ENCODE measurements at regions not wholly inside any gene's neighbourhood (a gene's known extent, or its start where the extent isn't known, plus 50 kb on each side); places are given as distances from the start of the nearest gene placed in this dataset.

DNA sequence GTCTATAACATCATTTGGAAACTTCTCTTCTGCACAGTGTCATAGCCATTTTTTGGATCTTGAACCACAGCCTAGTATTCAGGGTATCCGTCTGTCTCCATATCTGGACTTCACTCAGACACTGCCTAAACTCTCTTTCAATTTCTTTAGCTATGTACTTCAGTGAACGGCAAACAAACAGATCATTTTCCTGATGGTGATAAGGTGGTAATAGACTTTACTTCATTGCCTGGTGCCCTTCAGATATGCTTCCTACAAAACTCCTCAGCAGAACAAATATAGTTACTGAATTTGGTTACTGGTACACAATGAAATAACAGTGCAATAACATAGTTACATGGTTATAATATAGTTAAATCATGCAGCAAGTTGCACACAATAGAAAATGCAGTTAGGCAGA lies 348.2 kb downstream of the ZSWIM6 start:
- Mint-ChIP-seq H3K27me3 (peaks cover 13% of the 10 kb centered on the region), H3K36me3 (no peaks in the 10 kb centered on the region), H3K4me1 (ENCODE audit: low read depth) (no peaks in the 10 kb centered on the region), H3K4me3 (no peak overlapping the region), H3K27ac (no peak overlapping the region), H3K9me3 (ENCODE audit: low read depth) (no peaks in the 10 kb centered on the region)

DNA sequence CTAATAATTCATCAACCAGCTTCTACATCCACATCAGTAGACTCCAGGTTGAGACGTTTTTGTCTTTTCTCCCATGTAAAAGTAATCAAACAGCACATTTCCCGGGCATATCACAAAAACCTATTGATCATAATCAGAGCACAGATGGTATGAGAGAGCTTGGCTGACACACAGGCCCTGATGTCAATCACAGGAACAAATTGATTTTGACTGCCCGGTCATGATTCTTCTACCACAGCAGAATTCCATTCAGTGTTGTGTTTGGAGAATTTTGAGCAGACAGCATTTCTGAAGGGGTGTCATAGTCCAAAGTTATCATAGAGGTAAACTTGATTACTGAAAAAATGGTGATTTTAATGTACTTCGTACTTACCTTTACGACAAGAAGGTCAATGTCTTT lies 351.1 kb downstream of the ZSWIM6 start:
- Mint-ChIP-seq H3K4me3 (no peak overlapping the region), H3K9me3 (ENCODE audit: low read depth) (no peaks in the 10 kb centered on the region), H3K36me3 (no peaks in the 10 kb centered on the region), H3K27me3 (peaks cover 24% of the 10 kb centered on the region), H3K27ac (no peak overlapping the region), H3K4me1 (ENCODE audit: low read depth) (no peaks in the 10 kb centered on the region)

DNA sequence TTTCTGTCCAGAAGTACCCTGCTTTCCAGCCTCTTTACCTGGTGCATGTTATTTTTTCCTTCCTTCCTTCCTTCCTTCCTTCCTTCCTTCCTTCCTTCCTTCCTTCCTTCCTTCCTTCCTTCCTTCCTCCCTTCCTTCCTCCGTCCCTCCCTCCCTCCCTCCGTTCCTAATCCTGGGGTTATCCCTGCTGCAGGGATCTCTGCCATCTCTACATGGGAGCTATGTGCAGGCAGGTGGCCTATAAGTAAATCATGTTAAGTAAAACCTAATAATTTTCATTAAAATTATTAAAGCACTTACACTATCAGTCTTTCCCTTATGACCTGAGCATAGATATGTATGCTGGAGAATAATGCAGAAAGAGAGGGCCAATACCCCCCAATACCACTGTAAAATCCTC lies 351.9 kb downstream of the ZSWIM6 start:
- no peaks in the 10 kb centered on the region for H3K4me1 Mint-ChIP-seq (ENCODE audit: low read depth)
- no peaks in the 10 kb centered on the region for H3K9me3 Mint-ChIP-seq (ENCODE audit: low read depth)
- no peak overlapping the region for H3K27ac Mint-ChIP-seq

DNA sequence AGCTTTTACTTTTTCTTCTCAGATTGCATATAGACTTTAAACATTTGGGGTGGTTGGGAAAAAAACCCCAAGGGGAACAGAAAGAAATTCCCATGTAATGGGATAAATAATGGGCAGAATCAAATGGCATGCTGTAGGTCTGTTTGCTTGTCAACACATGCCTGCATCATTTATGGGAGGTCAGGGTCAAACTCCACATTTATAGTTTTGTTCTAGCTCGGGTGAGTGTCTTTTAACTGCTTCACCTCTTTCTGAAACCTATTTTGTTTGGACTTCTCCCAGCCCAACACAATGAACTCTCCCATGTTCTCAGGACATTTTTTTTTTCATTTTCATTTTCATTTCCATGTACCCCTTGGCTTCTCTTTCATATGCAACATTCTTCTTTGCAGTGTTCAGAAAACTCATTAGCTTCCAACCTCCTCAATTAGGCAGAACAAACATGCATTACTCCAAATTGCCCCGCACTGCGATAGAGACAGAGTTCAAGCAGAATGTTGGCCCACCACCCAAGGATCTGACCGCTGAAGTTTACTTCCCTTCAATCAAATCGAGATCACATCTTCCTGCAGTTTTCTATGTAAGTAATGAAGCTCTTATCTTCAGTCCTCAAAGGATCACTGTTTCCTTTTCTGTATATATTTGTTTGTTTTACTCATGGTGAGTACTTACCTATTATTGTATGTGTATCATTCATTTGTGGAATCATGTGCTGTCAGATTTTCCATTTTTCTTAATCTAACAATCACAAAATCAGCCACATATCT lies 354.6 kb downstream of the ZSWIM6 start:
- no peak overlapping the region for H3K4me3 Mint-ChIP-seq
- H3K27me3 Mint-ChIP-seq = peaks cover 21% of the 10 kb centered on the region
- H3K27ac Mint-ChIP-seq = no peak overlapping the region
- no peaks in the 10 kb centered on the region for H3K4me1 Mint-ChIP-seq (ENCODE audit: low read depth)
- H3K36me3 Mint-ChIP-seq = no peaks in the 10 kb centered on the region
- H3K9me3 Mint-ChIP-seq (ENCODE audit: low read depth) = no peaks in the 10 kb centered on the region

More for the DNA sequence above, 351.9 kb downstream of the ZSWIM6 start:
- Mint-ChIP-seq H3K27me3 (peaks cover 24% of the 10 kb centered on the region), H3K36me3 (no peaks in the 10 kb centered on the region), H3K4me3 (no peak overlapping the region)

DNA sequence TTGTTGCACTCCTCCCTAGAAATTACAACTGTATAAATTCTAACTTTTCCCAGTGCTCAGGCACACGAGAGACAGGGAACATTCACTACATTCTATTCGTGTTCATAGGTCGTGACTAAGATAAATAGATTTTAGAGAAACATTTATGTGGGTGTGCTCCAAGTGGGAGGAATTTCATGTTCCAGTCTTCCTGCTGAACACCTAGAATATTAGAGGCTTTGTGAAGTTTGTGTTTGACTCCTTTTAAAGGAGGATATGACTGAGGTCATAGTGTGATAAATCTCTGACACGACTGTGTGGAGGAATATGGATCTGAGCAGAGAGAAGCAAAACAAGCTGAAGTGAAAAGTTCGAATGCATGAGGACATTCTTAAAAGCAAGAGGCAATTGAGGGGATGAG lies 355.3 kb downstream of the ZSWIM6 start:
- Mint-ChIP-seq H3K4me3 (no peak overlapping the region), H3K27ac (no peak overlapping the region), H3K36me3 (no peaks in the 10 kb centered on the region), H3K27me3 (peaks cover 23% of the 10 kb centered on the region), H3K4me1 (ENCODE audit: low read depth) (no peaks in the 10 kb centered on the region), H3K9me3 (ENCODE audit: low read depth) (no peaks in the 10 kb centered on the region)

DNA sequence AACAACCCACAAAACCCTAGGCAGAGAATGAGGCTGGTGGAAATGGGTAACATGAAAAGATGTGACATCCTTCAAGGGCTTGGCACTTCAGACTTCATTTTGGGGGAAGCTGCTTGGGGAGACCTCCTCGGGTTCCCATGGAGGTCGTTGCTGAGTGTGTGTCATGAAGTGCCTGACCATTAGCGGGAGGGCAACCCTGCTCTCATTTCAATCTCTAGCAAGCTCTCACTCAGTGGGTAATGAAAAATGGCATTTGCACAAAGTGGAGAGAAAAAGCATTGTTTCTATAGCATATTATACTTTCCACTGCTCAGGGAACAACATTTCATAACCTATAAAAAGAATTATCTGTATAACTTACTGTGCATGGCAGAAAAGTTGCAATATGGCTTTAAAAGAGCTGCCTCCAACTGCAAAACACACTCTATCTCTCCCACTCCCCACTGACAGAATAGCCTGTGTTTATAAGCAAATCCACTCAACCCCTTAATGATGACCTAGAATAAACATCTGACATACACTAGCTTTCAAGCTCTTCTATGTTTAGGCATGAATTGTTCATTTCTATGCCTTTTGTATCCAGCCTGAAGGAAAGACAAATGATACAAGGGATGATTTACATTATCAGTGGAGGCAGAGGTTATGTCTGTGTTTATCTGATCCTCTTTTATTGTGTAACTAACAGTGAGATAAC lies 357.2 kb downstream of the ZSWIM6 start:
- no peak overlapping the region for H3K27ac Mint-ChIP-seq
- H3K4me1 Mint-ChIP-seq (ENCODE audit: low read depth) = no peaks in the 10 kb centered on the region
- no peaks in the 10 kb centered on the region for H3K36me3 Mint-ChIP-seq
- H3K27me3 Mint-ChIP-seq = peaks cover 23% of the 10 kb centered on the region
- H3K9me3 Mint-ChIP-seq (ENCODE audit: low read depth) = no peaks in the 10 kb centered on the region
- H3K4me3 Mint-ChIP-seq = no peak overlapping the region

DNA sequence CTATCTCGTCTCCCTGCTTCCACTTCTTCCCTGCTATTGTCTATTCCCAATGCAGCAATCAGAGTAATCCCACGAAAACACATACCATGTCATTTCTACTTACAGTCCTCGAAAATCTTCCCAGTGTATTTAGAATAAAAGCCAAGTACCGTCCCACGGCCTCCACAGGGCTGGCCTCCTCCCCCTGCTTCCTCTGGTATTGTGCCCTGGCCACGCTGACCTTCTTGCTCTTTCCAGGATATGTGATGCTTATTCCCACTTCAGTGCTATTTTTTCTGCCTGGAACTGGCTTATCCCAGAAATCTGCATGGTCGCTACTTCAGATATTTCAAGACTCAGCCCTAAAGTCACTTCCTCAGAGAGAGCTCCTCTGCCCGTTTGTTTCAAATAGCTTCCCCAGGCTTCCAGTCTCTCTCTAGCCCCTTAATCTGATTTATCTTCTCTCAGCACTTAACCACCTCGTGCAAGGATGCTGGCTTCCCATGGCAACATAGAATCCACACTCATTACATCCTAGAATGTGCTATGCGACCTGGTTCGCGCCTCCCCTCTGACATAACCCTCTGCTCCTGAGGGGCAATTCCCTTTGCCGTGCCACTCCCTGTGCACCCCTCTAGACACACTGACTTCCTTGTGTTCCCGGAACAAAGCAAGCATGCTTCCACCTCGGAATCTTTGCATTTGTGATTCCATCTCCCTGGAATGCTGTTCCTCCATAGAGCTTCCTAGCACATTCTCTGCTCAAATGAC lies 365.9 kb downstream of the ZSWIM6 start:
- Mint-ChIP-seq H3K9me3 (ENCODE audit: low read depth) (no peaks in the 10 kb centered on the region), H3K27ac (no peak overlapping the region), H3K27me3 (peaks cover 4% of the 10 kb centered on the region), H3K4me1 (ENCODE audit: low read depth) (no peaks in the 10 kb centered on the region), H3K36me3 (no peaks in the 10 kb centered on the region), H3K4me3 (no peak overlapping the region)

DNA sequence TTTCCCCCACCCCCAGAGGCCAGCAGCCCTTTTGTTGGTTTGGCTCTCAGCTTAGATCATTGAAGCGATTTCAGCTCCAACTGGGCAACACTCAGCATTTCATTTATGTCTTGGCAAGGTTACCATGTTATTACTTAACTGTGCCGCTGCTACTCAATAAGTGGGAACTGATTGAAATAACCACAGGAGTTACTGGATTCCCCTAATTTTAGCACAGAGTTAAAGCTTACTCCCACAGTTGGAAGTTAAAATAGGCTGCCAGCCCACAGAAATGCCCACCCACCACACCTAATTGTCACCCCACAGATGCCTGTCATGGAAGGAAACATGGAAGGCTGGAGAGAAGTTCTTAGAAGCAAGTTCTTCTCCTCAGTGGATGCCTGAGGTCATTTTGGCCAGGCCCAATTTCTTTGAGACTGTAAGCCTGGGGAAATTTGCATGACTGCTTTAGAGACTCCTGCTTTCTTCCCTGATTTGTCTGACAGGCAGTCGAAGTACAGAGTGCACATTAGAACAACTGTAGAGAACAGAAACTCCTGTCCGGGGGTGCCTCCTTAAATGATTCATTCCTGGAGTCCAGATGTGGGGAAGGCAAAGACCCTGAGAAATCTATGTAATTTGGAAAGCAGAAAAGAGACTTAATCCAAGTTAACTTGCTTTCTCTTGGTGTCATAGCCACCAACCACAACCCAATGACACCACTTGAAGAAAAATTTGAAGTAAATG lies 370.0 kb downstream of the ZSWIM6 start:
- Mint-ChIP-seq H3K9me3 (ENCODE audit: low read depth) (no peaks in the 10 kb centered on the region), H3K27me3 (peaks cover 9% of the 10 kb centered on the region), H3K36me3 (no peaks in the 10 kb centered on the region), H3K27ac (no peak overlapping the region), H3K4me3 (no peak overlapping the region), H3K4me1 (ENCODE audit: low read depth) (no peaks in the 10 kb centered on the region)

DNA sequence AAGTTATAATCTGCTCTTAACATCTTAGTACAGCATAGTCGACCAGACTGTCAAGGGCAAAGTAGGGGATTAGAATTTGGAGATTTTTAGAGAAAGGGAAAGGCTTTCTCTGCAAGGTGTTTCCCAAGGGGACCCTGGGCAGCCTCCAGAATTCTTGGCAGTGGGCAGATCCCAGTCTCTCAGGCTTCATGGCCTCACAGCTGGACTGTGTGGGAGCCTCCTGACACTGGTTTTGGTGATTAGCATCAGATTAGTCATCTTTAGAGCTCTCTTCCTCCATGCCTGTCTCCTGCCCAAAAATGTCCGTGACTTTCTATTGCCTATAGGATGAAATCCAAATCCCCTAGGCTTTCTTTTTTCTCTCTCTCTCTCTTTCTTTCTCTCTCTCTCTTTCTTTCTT lies 370.7 kb downstream of the ZSWIM6 start:
- H3K9me3 Mint-ChIP-seq (ENCODE audit: low read depth) = no peaks in the 10 kb centered on the region
- H3K4me3 Mint-ChIP-seq = no peak overlapping the region
- H3K27ac Mint-ChIP-seq = no peak overlapping the region
- H3K4me1 Mint-ChIP-seq (ENCODE audit: low read depth) = no peaks in the 10 kb centered on the region
- no peaks in the 10 kb centered on the region for H3K36me3 Mint-ChIP-seq
- peaks cover 9% of the 10 kb centered on the region for H3K27me3 Mint-ChIP-seq

DNA sequence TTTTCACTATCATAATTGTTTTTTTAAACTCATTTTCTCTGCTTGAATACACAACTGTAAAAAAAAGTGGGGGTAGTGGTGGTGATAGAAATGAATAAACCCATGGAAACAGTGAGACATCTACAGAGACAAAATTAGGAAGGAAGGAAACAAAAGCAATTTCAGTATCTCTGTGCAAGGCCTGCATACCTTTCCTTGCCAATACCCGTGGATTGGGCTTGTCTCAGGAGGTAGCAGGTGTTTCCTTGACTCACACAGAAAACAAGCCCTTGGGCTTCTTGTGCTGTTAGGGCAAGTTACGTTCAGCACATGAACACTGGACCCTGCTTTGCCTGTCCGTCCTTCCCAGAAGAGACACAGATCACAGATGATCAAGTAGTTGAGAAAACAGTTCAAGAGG lies 372.2 kb downstream of the ZSWIM6 start:
- H3K27me3 Mint-ChIP-seq = peaks cover 9% of the 10 kb centered on the region
- H3K9me3 Mint-ChIP-seq (ENCODE audit: low read depth) = no peaks in the 10 kb centered on the region
- no peak overlapping the region for H3K27ac Mint-ChIP-seq
- no peaks in the 10 kb centered on the region for H3K36me3 Mint-ChIP-seq
- no peak overlapping the region for H3K4me3 Mint-ChIP-seq
- no peaks in the 10 kb centered on the region for H3K4me1 Mint-ChIP-seq (ENCODE audit: low read depth)

DNA sequence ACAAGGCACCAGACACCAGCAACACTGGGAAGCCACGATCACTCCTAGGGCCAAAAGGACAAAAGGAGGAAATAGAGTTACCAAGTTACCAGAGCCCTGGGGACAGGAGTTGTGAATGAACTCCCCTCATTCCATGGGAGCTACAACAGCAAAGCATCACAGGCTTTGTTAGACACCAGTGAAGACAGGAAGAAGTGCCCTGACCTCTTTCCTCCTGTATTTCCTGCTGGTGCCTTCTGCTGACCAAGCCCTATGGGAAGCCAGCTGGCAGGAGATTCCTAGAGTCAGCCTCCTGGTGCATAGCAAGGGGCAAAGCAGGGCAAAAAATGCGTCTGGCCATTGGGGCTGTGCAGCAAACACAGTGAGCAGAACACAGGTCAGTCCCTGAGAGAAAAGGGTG lies 374.7 kb downstream of the ZSWIM6 start:
- Mint-ChIP-seq H3K9me3 (ENCODE audit: low read depth) (peaks cover 7% of the 10 kb centered on the region), H3K4me3 (no peak overlapping the region), H3K27ac (no peak overlapping the region), H3K36me3 (peaks cover 2% of the 10 kb centered on the region), H3K4me1 (ENCODE audit: low read depth) (no peaks in the 10 kb centered on the region), H3K27me3 (peaks cover 11% of the 10 kb centered on the region)

DNA sequence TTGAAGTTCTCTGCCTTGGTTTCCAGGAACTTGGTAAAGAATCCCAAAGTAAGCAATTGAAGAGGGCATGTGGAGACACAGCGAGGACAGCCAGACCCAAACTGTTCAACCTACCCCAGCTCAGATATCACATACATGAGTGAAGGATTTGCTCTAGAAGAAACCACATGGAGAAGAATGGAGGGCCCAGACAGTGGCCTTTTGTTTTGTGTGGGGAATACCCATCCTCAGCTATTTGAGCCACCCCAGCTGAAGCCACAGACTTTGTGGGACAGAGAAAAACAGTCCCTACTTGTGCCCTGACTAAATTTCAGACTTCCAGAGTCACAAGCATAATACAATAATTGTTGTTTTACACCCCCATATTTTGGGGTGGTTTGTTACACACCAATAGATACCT lies 387.1 kb downstream of the ZSWIM6 start:
- no peaks in the 10 kb centered on the region for H3K4me1 Mint-ChIP-seq (ENCODE audit: low read depth)
- H3K4me3 Mint-ChIP-seq = no peak overlapping the region
- H3K27ac Mint-ChIP-seq = no peak overlapping the region
- peaks cover 12% of the 10 kb centered on the region for H3K9me3 Mint-ChIP-seq (ENCODE audit: low read depth)
- H3K36me3 Mint-ChIP-seq = no peaks in the 10 kb centered on the region
- H3K27me3 Mint-ChIP-seq = no peaks in the 10 kb centered on the region

DNA sequence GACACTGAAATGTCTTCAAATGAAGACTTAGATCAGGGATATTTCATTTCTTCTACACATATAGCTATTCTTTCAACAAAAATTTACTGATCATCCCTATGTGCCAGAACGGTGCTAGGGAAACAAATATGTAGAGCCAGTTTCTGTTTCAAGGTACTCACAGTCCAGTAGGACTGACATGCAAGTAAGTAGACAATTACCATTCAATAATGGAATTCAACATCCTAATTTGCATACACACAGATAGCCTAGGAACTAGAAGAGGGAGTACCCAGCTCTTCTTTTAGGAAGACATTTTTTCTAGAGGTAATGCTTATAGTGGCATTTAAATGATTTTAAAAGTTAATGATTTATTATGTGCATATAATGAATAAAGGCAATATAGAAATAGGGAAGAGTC lies 388.8 kb downstream of the ZSWIM6 start:
- Mint-ChIP-seq H3K36me3 (no peaks in the 10 kb centered on the region), H3K27ac (no peak overlapping the region), H3K4me3 (no peak overlapping the region)

DNA sequence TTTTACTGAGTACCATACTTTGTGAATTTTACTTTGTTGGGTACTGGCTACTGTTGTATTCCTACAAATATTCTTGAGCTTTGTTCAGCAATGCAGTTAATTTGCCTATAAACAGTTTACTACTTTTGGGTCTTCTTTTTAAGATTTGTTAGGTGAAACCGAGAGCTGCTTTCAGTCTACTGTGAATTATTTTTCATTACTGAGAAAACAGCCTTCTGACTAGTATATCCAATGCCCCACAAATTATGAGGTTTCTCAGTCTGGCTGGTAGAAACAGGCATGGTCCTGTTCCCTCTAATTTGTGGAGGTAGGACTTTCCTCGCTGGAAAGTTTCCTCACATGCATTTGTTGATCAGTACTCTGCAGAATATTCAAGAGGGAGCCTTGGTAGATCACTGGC lies 392.0 kb downstream of the ZSWIM6 start:
- Mint-ChIP-seq H3K27ac (no peak overlapping the region), H3K4me3 (no peak overlapping the region), H3K9me3 (ENCODE audit: low read depth) (peaks cover 12% of the 10 kb centered on the region)

More for the DNA sequence above, 388.8 kb downstream of the ZSWIM6 start:
- peaks cover 3% of the 10 kb centered on the region for H3K27me3 Mint-ChIP-seq
- H3K9me3 Mint-ChIP-seq (ENCODE audit: low read depth) = peaks cover 12% of the 10 kb centered on the region
- no peaks in the 10 kb centered on the region for H3K4me1 Mint-ChIP-seq (ENCODE audit: low read depth)

DNA sequence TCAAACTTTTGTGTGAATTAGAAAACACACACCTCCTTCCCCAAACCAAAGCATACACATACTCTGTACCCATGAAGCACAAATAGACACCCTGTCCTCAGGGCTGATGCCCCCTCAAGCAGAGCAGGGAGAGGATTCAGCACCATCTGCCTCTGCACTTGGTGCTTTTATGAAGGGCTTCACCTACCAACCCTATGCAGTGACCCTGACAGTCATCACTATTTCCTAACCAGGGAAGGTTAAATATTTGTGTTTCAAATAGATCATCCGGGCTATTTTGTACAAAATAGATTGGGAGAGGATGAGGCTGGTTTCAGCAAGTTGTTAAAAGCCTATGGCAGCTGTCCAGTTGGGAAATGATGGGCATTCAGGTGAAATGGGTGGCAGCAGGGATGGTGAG lies 396.2 kb downstream of the ZSWIM6 start:
- Mint-ChIP-seq H3K36me3 (no peaks in the 10 kb centered on the region), H3K4me1 (ENCODE audit: low read depth) (no peaks in the 10 kb centered on the region), H3K9me3 (ENCODE audit: low read depth) (peaks cover 7% of the 10 kb centered on the region), H3K4me3 (no peak overlapping the region), H3K27ac (no peak overlapping the region), H3K27me3 (peaks cover 14% of the 10 kb centered on the region)

More for the DNA sequence above, 392.0 kb downstream of the ZSWIM6 start:
- H3K36me3 Mint-ChIP-seq = no peaks in the 10 kb centered on the region
- H3K27me3 Mint-ChIP-seq = peaks cover 11% of the 10 kb centered on the region
- H3K4me1 Mint-ChIP-seq (ENCODE audit: low read depth) = no peaks in the 10 kb centered on the region
